GM18861 (cell line): ENCODE measurements at regions not wholly inside any gene's neighbourhood (a gene's known extent, or its start where the extent isn't known, plus 50 kb on each side); places are given as distances from the start of the nearest gene placed in this dataset.

ENCODE experiments used
- ATAC-seq: cut with Tn5 transposase; IDR thresholded peaks from one replicate; pipeline ENCODE4 v1.9.1; 2021; ENCODE audit not compliant: unreplicated experiment

GRCh38 chr5:31049936-31050704 lies 143.4 kb upstream of the CDH6 start:
- ATAC-seq: no peak

- no peak for ATAC-seq
Observed at GRCh38 chr5:31049461-31049860, 144.0 kb upstream of the CDH6 start.

DNA sequence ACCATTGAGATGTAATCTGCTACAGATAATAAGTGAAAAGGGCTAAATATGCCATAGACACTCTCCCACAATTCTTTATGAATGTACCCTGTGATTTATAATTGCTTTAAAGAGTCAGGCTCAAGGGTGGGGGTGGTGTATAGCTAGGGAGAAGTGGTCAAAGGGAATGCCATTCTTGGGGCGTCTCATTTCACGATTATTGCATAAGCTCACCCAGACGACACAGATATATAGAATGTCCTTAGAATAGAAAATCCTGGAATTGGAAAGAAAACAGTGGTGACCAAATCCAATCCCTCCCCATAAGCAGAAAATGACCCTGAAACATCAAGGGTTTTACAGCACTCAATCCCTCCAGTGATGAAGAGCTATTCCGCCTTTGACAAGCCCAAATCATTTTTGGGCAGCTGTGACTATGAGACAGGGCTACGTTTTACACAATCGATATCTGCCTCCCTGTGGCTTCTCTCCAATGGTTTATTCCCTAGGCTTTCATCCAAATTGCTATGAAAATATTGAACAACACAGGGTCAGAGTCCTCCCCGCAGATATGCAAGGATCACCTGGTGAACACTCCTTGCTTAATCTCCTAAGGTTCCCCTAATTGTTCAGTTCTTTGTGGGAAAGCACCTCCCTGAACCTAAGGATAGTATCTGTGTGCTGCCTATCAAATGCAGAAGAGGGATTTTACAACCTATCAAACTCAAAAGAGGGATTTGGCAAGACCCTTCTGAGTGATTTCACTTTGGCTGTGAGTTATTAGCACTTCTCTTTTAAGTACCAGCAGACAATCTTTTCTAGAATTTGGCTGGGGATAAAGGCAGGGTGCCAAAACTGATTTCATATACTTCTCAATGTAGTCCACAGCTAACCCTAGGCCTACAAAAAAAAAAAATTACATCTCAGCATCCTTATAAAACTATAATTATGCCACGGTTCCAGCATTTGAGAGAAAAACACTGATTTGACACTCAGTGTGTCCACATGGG lies 144.9 kb upstream of the CDH6 start:
- no peak for ATAC-seq

DNA sequence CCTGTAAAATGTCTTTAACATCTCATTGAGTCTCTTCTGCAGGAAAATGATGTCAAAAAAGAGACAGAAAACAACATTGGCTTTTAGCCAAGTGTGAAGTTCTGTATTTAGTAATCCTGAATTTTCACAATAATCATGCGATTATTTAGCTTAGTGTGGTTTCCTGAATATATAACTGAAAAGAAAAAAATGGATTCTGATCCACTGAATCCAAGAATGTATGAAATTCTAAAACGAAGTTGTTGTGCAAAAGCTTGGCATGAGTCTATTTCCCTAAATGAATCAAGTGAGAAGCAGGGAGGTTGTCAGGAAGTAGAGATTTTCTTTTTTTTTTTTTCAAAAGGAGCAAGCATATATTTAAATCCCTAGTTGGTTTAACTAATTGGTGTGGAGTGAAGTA lies 145.9 kb upstream of the CDH6 start:
- ATAC-seq: no peak

- no peak for ATAC-seq
Observed at GRCh38 chr5:31047007-31047406, 146.5 kb upstream of the CDH6 start.

DNA sequence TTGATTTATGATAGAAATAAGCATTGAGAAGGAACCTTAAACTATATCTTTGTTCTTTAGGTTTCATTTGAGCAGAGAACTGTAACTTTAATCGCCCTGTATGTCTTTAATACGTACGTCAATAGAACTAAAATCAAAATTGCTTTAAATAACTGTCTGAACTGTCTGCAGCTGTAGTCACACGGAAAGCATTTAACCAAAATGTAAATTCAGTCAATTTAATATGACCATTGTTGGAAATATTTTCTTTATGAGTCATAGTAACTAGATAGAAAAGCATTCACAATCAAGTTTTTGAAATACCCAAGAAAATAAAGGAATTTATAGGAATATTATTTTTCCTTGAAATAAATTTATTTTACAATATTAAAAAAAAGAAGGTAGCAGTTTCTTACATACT lies 157.1 kb upstream of the CDH6 start:
- no peak for ATAC-seq

DNA sequence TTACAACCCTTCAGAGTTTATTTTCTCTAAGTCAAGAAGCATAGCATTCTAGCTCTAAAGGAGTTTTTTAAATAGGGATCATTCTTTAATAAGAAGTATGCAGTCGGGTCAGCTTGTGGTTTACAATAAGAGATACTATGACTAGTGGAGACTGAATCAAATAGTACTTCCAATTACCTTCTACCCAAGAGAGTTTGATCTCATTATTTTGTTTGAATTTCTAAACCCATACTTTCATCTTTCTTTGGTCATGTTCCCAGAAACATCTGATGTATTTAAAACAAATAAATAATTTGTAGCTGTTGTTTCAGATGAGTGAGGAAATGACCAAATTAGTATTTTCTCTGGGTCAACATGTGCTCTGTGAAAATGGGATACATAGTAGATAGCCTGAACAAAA lies 160.2 kb upstream of the CDH6 start:
- ATAC-seq: no peak

DNA sequence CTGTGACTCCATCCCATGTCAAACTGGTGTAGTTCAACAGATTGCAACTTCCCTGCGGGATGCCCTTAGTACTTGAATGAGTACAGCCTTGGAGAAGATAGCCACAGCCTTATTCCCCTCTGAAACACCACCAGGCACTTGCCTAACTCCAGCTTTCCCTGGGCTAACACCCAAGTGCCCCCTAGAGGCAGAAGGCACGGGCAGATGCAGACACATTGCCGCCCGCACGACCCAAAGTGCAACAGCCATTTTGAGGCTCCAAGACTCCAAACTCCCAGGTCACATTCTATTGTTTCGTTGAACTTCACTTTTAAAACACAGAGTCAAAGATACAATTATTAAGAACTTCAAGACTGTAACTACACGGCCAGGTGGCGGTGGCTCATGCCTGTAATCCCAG lies 163.6 kb upstream of the CDH6 start:
- ATAC-seq: no peak

DNA sequence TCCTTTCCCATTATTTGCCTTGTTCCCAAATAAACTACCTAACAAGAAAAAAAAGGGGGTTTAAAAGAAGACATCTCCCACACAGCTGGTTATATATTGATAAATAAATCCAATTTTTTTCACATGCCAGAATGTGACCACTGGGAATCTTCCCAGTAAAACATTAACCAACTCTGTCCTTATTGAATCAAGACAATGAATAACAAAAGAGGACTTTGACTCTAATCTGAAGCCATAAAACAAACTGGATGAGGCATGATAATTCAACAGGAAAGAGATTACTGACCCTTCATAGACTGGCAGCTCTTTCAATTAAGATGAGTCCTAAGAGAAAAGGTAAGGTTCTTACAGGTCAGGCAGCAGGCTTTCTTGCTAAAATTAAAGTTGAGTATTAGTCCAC lies 165.8 kb upstream of the CDH6 start:
- ATAC-seq: no peak

GRCh38 chr5:31023105-31023504 lies 170.4 kb upstream of the CDH6 start:
- ATAC-seq: no peak

DNA sequence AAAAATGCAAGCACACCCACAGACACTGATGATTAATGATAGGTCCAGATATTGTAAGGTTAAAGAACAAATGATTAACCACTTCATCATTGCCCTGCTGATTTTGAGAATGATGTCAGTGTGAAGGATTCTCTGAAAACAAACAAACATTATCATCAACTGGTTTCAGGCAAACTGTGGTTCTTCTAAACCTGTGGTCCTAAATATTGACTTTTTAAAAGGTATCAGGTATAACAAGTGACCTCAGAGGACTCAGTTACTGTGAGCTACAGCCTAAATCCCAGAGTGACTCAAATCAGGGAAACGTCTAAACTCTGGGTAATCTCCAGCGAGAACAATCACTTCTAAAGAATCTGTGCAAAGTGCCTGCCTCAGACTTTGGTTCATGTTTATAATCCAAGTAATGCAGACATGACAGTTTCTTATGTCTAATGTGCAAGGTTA lies 172.3 kb upstream of the CDH6 start:
- ATAC-seq: no peak

DNA sequence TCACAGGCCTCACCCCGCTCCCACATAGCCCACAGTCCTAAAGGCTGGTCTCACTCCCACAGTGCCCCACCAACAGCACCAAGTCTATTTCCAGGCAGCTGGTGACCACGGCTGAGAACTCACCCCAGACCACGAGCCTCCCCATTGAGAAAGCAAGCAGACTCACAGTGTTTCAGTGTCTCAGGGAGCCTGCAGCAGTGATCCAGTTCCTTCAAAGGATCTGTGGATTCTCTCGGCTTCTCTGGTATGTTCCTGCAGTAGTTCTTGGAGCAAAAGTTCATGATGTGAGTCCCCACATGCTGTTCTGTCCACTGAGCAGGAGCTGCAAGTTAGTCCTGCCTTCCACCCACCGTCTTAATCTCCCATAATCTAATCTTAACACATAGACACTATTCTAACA lies 185.3 kb upstream of the CDH6 start:
- ATAC-seq: no peak

DNA sequence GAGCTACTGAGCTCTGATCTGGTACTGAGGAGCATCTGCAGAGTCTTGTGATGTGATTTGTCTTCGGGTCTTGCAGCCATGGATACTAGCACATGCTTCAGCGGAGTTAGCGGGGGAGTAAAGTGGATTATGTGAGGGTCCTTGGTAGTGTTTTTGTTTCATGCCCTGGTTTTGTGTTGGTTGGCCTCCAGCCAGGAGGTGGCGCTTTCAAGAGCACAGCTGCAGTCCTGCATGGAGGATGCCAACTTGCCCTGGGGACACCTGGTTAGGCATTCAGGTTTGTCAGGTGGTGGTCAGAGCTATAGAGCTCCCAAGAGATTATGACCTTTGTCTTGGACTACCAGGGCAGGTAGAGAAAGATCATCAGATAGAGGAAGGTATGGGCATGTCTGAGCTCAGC lies 185.8 kb upstream of the CDH6 start:
- ATAC-seq: no peak

GRCh38 chr5:31000287-31000686 lies 193.2 kb upstream of the CDH6 start:
- ATAC-seq: no peak

- ATAC-seq: no peak
Observed at GRCh38 chr5:30997681-30998080, 195.8 kb upstream of the CDH6 start.

GRCh38 chr5:30994902-30995301 lies 198.6 kb upstream of the CDH6 start:
- no peak for ATAC-seq

DNA sequence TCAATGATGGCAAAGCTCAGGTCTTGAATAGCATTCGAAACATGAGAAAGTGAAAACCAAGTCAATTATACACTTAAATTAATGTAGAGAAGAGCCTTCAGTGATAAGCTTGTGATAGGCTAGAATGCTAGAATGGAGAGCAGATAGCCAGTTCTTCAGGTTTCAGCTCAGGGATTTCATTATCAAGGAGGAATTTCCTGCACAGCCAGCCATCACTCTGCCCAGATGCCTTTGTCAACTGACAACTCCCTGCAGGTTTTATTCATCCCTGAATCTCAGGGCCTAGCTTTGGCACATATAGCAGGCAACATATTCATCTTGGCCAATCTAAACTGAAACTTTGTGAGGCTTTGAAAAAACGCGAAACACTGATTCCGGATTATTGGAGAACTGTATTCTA lies 199.3 kb upstream of the CDH6 start:
- no peak for ATAC-seq

- ATAC-seq: no peak
Observed at GRCh38 chr5:30991462-30991861, 202.0 kb upstream of the CDH6 start.

- no peak for ATAC-seq
Observed at GRCh38 chr5:30981576-30981975, 211.9 kb upstream of the CDH6 start.

GRCh38 chr5:30968971-30969370 lies 224.5 kb upstream of the CDH6 start:
- ATAC-seq: no peak

GRCh38 chr5:30960036-30960435 lies 233.4 kb upstream of the CDH6 start:
- ATAC-seq: no peak

DNA sequence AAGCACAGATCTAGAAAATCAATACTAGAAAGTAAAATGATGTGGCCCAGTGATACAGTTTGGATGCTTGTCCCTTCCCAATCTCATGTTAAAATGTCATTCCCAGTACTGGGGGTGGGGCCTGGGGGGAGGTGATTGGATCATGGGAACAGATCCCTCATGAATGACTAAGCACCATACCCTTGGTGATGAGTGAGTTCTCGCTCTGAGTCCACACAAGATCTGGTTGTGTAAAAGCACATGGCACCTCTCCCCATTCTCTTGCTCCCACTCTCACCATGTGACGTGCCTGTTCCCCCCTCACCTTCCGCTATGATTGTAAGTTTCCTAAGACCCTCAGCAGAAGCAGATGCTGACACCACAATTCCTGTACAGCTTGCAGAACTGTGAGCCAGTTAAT lies 234.2 kb upstream of the CDH6 start:
- ATAC-seq: no peak
